Vagina (tissue), 2 donors: ENCODE measurements at regions not wholly inside any gene's neighbourhood (a gene's known extent, or its start where the extent isn't known, plus 50 kb on each side); places are given as distances from the start of the nearest gene placed in this dataset.
A peak's percentile ranks its signal among the peaks of the same experiment; 100 is the strongest.

Source experiments
- DNase-seq, 2 donors: peaks; one replicate each; pipeline ENCODE4 v3.0.0-alpha.2; 2017; ENCODE audit errors: extremely low spot score in 2 of 2
- H3K27ac ChIP-seq: fragments of 200-600 bp; sonication (generic); one replicate; pipeline ENCODE4 v1.5.1; 2019
- H3K27me3 ChIP-seq: fragments of 200-600 bp; sonication (generic); one replicate; pipeline ENCODE4 v1.5.1; 2019
- H3K36me3 ChIP-seq, 2 donors: fragments of 200-600 bp; sonication (generic); one replicate each; pipeline ENCODE4 v1.5.1; 2017 to 2019
- H3K4me1 ChIP-seq: fragments of 200-600 bp; sonication (generic); one replicate; pipeline ENCODE4 v1.5.1; 2019
- H3K4me3 ChIP-seq, 2 donors: fragments of 200-600 bp; sonication (generic); 1 replicate in 1 of 2; 2 replicates in 1 of 2; pipeline ENCODE4 v1.5.1; 2016 to 2019
- H3K9me3 ChIP-seq: fragments of 200-600 bp; sonication (generic); one replicate; pipeline ENCODE4 v1.5.1; 2019
- CTCF ChIP-seq, 3 experiments: fragments of 450-650 bp in 2 of 3; fragments of 200-600 bp in 1 of 3; sonication (generic) in 1 of 3; IDR thresholded peaks; one replicate each; pipeline ENCODE4 v1.5.1; 2017 to 2019; ENCODE audit warnings: antibody characterized with exemption in 3 of 3, mild to moderate bottlenecking in 2 of 3, moderate library complexity in 2 of 3
- POLR2A ChIP-seq, 2 donors: fragments of 450-650 bp; IDR thresholded peaks; one replicate each; pipeline ENCODE4 v1.6.1; 2017; ENCODE audit warnings: antibody characterized with exemption in 2 of 2, mild to moderate bottlenecking in 2 of 2, moderate library complexity in 2 of 2
- POLR2AphosphoS5 ChIP-seq, 2 donors: sonication (generic); formaldehyde crosslinking; IDR thresholded peaks; one replicate each; pipeline ENCODE4 v1.9.0; 2017; ENCODE audit warnings: antibody characterized with exemption in 2 of 2, mild to moderate bottlenecking in 2 of 2, low read depth in 1 of 2; ENCODE audit not compliant: insufficient read depth in 1 of 2
- intact Hi-C: fragments of 100-400 bp; cut with DNase I; formaldehyde crosslinking; loops from one replicate; pipeline ENCODE4 v1.15.1; 2023

- H3K27me3 ChIP-seq, result no peaks in the 10 kb centered on the region
- DNase-seq, result peak in 1 of 2 donors; percentile 79
- no peak overlapping the region for H3K4me3 ChIP-seq
- intact Hi-C loops, result no loop called here
- no peak overlapping the region for H3K27ac ChIP-seq
- H3K36me3 ChIP-seq, result no peaks in the 10 kb centered on the region
- TF ChIP-seq POLR2A (IDR thresholded peaks at IDR 0.05) (no peak), POLR2AphosphoS5 (IDR thresholded peaks at IDR 0.05; ENCODE audit: insufficient read depth in 1 of 2, low read depth in 1 of 2) (no peak), CTCF (IDR thresholded peaks at IDR 0.05) (no peak)
- no peaks in the 10 kb centered on the region for H3K4me1 ChIP-seq
- H3K9me3 ChIP-seq, result no peaks in the 10 kb centered on the region
Observed at GRCh38 chr2:129460299-129461198, 518.9 kb upstream of the RAB6C start.

DNA sequence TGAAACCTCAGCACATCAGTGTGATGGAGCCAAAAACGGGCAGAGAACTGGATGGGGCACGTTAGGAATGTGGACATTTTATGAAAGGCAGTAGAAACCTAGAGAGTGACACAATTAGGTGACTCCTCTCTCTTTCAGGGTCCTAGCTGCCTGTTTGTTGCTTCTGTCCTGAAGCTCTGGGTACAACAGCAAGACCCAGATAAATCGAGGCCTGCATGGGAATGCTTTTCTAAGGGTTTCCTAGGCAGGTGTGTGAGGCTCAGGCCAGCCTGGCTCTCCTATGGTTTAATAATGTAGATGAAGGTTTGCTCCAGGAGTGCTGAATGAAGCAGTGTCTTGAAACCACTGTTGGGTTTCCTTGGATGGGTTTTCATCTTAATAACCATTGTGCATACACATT, 517.1 kb upstream of the RAB6C start:
- TF ChIP-seq POLR2A (IDR thresholded peaks at IDR 0.05), result no peak
- no peak for TF ChIP-seq POLR2AphosphoS5 (IDR thresholded peaks at IDR 0.05; ENCODE audit: insufficient read depth in 1 of 2, low read depth in 1 of 2)
- TF ChIP-seq CTCF (IDR thresholded peaks at IDR 0.05), result no peak
- DNase-seq, result peak in 1 of 2 donors; percentile 65

DNA sequence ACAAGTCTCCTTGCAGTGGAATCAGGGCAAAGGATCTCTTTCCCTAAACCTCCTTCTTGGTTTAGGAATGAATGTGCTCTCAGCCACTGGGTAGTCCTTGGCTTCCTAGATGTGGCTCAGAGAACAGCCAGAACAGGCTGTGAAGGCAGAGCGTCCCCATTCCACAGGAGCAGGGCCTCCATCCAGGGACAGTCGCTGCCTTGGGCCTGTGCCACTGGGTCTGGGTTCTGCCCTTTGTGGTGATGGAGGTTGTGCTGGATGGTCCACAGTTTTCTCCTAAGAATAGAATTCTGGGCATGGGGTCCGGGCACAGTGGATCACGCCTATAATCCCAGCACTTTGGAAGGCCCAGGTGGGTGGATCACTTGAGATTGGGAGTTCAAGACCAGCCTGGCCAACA, 516.5 kb upstream of the RAB6C start:
- no peaks in the 10 kb centered on the region for H3K36me3 ChIP-seq
- intact Hi-C loops, result no loop called here
- TF ChIP-seq POLR2A (IDR thresholded peaks at IDR 0.05), result no peak
- no peak for TF ChIP-seq POLR2AphosphoS5 (IDR thresholded peaks at IDR 0.05; ENCODE audit: insufficient read depth in 1 of 2, low read depth in 1 of 2)
- no peak for TF ChIP-seq CTCF (IDR thresholded peaks at IDR 0.05)
- H3K27me3 ChIP-seq, result no peaks in the 10 kb centered on the region
- no peak overlapping the region for H3K4me3 ChIP-seq
- no peaks in the 10 kb centered on the region for H3K4me1 ChIP-seq
- no peak overlapping the region for H3K27ac ChIP-seq
- peak in 1 of 2 donors; percentile 42 for DNase-seq
- H3K9me3 ChIP-seq, result no peaks in the 10 kb centered on the region

More for the DNA sequence above, 517.1 kb upstream of the RAB6C start:
- intact Hi-C loops, result no loop called here
- Histone ChIP-seq H3K4me1 (no peaks in the 10 kb centered on the region), H3K27me3 (no peaks in the 10 kb centered on the region), H3K36me3 (no peaks in the 10 kb centered on the region), H3K9me3 (no peaks in the 10 kb centered on the region), H3K27ac (no peak overlapping the region), H3K4me3 (no peak overlapping the region)

DNA sequence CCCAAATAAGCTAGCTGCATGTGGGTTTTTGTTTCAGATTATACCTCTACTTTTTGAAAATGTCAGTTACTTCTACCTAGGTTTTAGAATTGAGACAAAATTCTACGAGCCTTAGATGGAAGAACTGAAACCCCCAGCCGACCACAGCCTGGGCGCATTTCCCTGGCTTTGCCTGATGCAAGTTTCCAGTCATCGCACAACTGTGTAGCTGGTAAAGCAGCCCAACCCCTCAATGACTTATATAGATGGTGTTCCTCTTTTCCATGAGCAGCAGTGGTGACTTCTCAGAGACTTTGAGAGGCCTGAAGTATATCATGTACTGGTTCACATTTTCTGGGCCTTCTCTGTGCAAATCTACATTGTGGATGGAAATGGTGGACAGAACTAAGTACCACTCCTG, 515.4 kb upstream of the RAB6C start:
- Histone ChIP-seq H3K4me3 (no peak overlapping the region), H3K9me3 (no peaks in the 10 kb centered on the region), H3K36me3 (no peaks in the 10 kb centered on the region), H3K4me1 (no peaks in the 10 kb centered on the region), H3K27ac (no peak overlapping the region), H3K27me3 (no peaks in the 10 kb centered on the region)
- no peak for DNase-seq
- intact Hi-C loops, result no loop called here
- no peak for TF ChIP-seq POLR2AphosphoS5 (IDR thresholded peaks at IDR 0.05; ENCODE audit: insufficient read depth in 1 of 2, low read depth in 1 of 2)
- TF ChIP-seq CTCF (IDR thresholded peaks at IDR 0.05), result no peak
- TF ChIP-seq POLR2A (IDR thresholded peaks at IDR 0.05), result no peak

DNA sequence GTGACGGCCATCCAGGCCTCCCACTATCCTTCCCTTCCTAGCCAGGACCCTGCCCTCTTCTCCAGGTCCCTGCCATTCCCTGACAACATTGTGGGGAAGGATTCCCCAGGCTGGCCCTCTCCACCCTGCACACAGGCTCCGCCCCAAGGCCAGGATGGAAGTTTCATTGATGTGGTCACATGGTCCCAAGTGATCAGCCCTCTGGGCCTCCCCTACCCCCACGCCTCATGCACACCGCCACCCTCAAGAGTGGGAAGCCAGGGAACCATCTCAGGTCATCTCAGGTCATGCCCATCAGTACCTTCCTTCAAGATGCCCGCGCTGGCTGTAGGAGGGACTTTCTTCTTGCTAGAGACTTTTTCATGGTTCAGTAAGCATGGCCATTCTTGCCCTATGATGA, 514.8 kb upstream of the RAB6C start:
- no peak overlapping the region for H3K4me3 ChIP-seq
- H3K4me1 ChIP-seq, result no peaks in the 10 kb centered on the region
- H3K27me3 ChIP-seq, result no peaks in the 10 kb centered on the region
- DNase-seq, result peak in 1 of 2 donors; percentile 79
- intact Hi-C loops, result no loop called here
- H3K9me3 ChIP-seq, result no peaks in the 10 kb centered on the region
- H3K27ac ChIP-seq, result no peak overlapping the region
- no peaks in the 10 kb centered on the region for H3K36me3 ChIP-seq
- TF ChIP-seq POLR2A (IDR thresholded peaks at IDR 0.05) (no peak), CTCF (IDR thresholded peaks at IDR 0.05) (no peak), POLR2AphosphoS5 (IDR thresholded peaks at IDR 0.05; ENCODE audit: insufficient read depth in 1 of 2, low read depth in 1 of 2) (no peak)
